ENCODE measurements at regions not wholly inside any gene's neighbourhood (a gene's known extent, or its start where the extent isn't known, plus 50 kb on each side); places are given as distances from the start of the nearest gene placed in this dataset.

DNA sequence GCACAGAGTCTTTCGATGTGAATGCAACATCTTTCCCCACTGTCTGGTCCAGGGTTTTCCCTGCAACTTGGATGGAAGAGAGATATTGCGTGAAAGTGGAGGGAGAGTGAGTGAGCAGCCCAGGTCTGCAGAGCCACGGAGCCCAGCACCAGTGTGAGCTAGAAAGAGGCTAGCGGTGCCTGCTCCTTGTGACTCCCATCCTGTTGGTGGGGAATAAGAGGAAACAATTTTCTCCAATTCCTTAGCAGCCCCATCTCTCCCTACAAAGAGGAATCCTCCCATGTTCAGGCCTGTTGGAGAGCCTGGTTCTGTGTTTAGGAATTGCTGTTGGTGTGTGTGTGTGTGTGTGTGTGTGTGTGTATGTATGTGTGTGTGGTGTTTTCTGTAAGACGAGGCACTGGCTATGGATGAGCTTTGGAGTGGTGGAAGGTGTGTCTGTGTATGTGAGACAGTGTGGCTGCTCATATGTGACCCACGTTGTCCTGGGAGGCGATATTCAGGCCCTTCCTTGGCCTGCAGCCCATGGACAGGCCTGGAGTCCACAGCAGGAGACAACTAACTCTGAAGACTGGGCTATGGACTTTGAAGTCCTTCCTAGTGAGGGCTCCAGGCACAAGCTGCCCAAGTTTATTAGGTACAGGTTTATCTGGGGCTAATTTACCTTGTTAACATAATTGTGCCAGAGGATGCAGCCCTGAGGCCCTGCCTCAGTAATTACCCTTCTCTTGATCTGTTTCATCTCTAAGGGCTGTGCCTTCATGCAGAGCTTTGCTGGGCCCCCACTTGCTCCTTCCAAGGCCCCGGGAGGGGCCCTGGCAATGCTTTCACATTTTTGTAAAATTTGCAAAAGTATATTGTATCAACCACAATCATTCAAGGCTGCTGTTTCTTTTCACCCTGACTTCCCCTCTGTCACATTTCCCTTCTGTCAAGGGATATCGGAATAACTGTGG lies 88.6 kb upstream of the HAAO start:
- Histone ChIP-seq H3K18ac (ENCODE audit: low read length) (no peak overlapping the region), H4K91ac (ENCODE audit: low read depth, low read length, poor library complexity) (no peak overlapping the region), H3K79me1 (ENCODE audit: low read depth, low read length) (no peaks in the 10 kb centered on the region), H3K14ac (ENCODE audit: low read length) (no peak overlapping the region), H3K36me3 (replicated peaks in 1 of 2; ENCODE audit: control insufficient read depth in 2 of 2, insufficient read depth in 2 of 2, low read length in 2 of 2) (no peaks in the 10 kb centered on the region), H3K27ac (replicated peaks; ENCODE audit: low read length) (no peak overlapping the region), H3K4ac (ENCODE audit: low read length) (no peak overlapping the region), H3K27me3 (ENCODE audit: control insufficient read depth in 3 of 3, insufficient read depth in 3 of 3, low read depth in 1 of 3, low read length in 3 of 3) (no peaks in the 10 kb centered on the region), H4K8ac (ENCODE audit: low read depth, low read length) (no peak overlapping the region), H2BK12ac (ENCODE audit: low read length) (no peak overlapping the region), H2AFZ (ENCODE audit: low read length) (no peak overlapping the region), H3K4me2 (ENCODE audit: insufficient read depth, low read length, poor library complexity, severe bottlenecking) (no peak overlapping the region), H3K4me3 (ENCODE audit: low read length in 2 of 2) (no peak overlapping the region), H2BK5ac (ENCODE audit: low read length) (no peak overlapping the region), H2AK5ac (ENCODE audit: low read depth, low read length) (peak overlapping the region; percentile 40), H3K9me3 (replicated peaks in 1 of 2; ENCODE audit: control insufficient read depth in 2 of 2, insufficient read depth in 1 of 2, low read depth in 1 of 2, low read length in 2 of 2) (no peaks in the 10 kb centered on the region), H3K9ac (ENCODE audit: low read depth, low read length, poor library complexity) (no peak overlapping the region), H3K4me1 (ENCODE audit: control insufficient read depth in 2 of 2, insufficient read depth in 1 of 2, low read depth in 1 of 2, low read length in 2 of 2) (no peaks in the 10 kb centered on the region), H2BK15ac (ENCODE audit: low read length) (no peak overlapping the region), H3K23ac (ENCODE audit: low read depth, low read length, poor library complexity) (no peak overlapping the region), H2BK120ac (ENCODE audit: low read depth, low read length) (no peak overlapping the region)
- no CpG with 5 or more reads among the region's 9 CpGs for WGBS, 2 donors (ENCODE audit: extremely low coverage in 2 of 2, insufficient read length in 2 of 2, insufficient replicate concordance in 1 of 2)
- DNase-seq (ENCODE audit: low spot score): no peak

DNA sequence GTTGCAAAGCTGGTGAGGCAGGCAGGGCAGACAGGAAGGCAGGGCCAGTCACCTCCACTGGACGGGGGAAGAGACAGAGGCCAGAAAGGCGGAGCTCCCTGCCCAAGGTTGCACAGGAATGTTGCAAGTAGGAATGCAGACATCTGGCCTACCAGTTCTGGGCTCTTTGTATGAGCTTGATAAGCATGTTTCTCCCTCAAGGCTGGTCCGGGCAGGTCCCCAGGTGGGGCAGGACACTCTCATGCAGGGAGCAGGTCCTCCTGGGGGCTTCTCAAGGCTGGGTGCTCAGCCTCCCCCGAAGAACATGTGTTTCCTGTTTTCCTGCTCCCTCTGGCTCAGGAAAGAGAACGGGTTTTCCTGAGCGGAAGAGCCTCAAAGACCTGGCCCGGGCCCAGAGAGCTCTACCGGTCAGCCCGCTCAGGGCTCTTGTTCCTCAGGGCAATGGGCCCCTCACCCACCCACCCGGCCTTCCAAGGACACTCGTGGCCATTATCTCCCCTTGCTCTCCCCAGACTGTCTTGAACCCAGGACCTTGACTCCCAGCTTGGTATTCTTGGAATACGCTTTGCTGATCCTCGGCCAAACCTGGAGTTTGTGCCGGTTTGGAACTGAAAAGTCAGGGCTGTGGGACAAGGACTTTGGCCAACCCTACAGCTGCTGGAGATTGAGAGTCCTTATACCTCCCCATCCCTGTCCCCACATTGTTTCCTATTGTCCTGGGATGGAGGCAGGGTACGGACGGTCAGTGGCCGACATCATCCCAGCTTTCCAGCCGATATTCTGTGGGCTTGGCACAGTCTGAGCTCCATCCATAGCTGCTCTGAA lies 87.7 kb upstream of the HAAO start:
- no peak overlapping the region for H2AFZ ChIP-seq (ENCODE audit: low read length)
- H3K4ac ChIP-seq (ENCODE audit: low read length): no peak overlapping the region
- H2BK120ac ChIP-seq (ENCODE audit: low read depth, low read length): no peak overlapping the region
- H3K27me3 ChIP-seq (ENCODE audit: control insufficient read depth in 3 of 3, insufficient read depth in 3 of 3, low read depth in 1 of 3, low read length in 3 of 3): no peaks in the 10 kb centered on the region
- no peak overlapping the region for H4K91ac ChIP-seq (ENCODE audit: low read depth, low read length, poor library complexity)
- no peaks in the 10 kb centered on the region for H3K4me1 ChIP-seq (ENCODE audit: control insufficient read depth in 2 of 2, insufficient read depth in 1 of 2, low read depth in 1 of 2, low read length in 2 of 2)
- H3K23ac ChIP-seq (ENCODE audit: low read depth, low read length, poor library complexity): no peak overlapping the region
- H2BK15ac ChIP-seq (ENCODE audit: low read length): peak overlapping the region; percentile 45
- H3K9ac ChIP-seq (ENCODE audit: low read depth, low read length, poor library complexity): no peak overlapping the region
- H2AK5ac ChIP-seq (ENCODE audit: low read depth, low read length): peak overlapping the region; percentile 40
- no peak overlapping the region for H3K4me2 ChIP-seq (ENCODE audit: insufficient read depth, low read length, poor library complexity, severe bottlenecking)
- no peak overlapping the region for H2BK5ac ChIP-seq (ENCODE audit: low read length)
- H3K27ac ChIP-seq (replicated peaks; ENCODE audit: low read length): no peak overlapping the region
- no peak overlapping the region for H2BK12ac ChIP-seq (ENCODE audit: low read length)
- no CpG with 5 or more reads among the region's 18 CpGs for WGBS, 2 donors (ENCODE audit: extremely low coverage in 2 of 2, insufficient read length in 2 of 2, insufficient replicate concordance in 1 of 2)
- H3K9me3 ChIP-seq (replicated peaks in 1 of 2; ENCODE audit: control insufficient read depth in 2 of 2, insufficient read depth in 1 of 2, low read depth in 1 of 2, low read length in 2 of 2): no peaks in the 10 kb centered on the region
- H3K14ac ChIP-seq (ENCODE audit: low read length): no peak overlapping the region
- H3K79me1 ChIP-seq (ENCODE audit: low read depth, low read length): no peaks in the 10 kb centered on the region
- DNase-seq (ENCODE audit: low spot score): no peak
- H3K4me3 ChIP-seq (ENCODE audit: low read length in 2 of 2): no peak overlapping the region
- no peaks in the 10 kb centered on the region for H3K36me3 ChIP-seq (replicated peaks in 1 of 2; ENCODE audit: control insufficient read depth in 2 of 2, insufficient read depth in 2 of 2, low read length in 2 of 2)
- H4K8ac ChIP-seq (ENCODE audit: low read depth, low read length): no peak overlapping the region
- peak overlapping the region; percentile 58 for H3K18ac ChIP-seq (ENCODE audit: low read length)

DNA sequence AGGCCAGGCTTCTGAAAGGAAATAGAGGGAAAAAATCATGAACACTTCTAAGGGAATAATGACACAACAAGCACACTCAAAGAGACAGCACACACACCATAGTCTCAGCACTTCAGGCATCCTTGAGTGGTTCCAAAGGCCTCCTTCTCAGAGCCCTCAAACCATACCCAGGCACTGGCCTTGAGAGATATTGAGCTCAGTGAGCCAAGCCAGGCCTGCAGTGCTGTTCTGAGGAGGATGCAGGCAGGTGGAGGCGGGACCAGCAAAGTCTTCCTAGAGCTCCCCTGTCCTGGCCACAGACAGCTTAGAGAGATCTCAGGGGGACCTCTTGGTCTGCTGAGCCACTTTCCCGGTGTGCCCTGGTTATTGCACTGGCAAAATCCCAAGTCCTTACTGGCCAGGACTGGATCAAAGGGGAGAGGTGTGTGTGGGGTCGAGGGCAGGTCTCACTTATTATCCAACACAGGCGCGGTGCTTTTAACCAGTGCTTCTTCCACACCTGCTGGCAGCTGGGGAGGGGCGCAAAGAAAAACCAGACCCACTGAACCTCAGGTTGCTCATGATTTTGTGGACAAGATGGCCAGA lies 86.8 kb upstream of the HAAO start:
- H4K91ac ChIP-seq (ENCODE audit: low read depth, low read length, poor library complexity): no peak overlapping the region
- no peak overlapping the region for H3K27ac ChIP-seq (replicated peaks; ENCODE audit: low read length)
- WGBS, 2 donors (ENCODE audit: extremely low coverage in 2 of 2, insufficient read length in 2 of 2, insufficient replicate concordance in 1 of 2): no CpG with 5 or more reads among the region's 6 CpGs

DNA sequence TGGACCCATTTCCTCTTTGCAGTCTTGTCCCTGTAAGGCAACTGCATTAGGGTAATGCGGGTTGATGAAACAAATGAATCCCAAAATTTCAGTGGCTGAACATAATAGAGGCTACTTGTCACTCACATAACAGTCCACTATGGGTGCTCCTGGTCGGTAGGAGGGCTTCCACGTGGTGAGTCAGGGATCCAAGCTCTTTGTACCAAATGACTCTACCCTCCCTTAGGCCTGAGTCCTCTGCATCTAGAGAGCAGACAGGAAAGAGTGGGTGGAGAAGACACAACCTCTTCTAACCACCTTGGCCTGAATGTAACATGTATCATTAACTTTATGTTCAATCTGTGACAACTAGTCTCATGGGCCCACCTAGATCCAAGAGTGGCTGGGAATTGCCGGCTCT lies 86.2 kb upstream of the HAAO start:
- H3K14ac ChIP-seq (ENCODE audit: low read length): no peak overlapping the region
- no peak overlapping the region for H3K27ac ChIP-seq (replicated peaks; ENCODE audit: low read length)
- H4K91ac ChIP-seq (ENCODE audit: low read depth, low read length, poor library complexity): no peak overlapping the region
- H3K79me1 ChIP-seq (ENCODE audit: low read depth, low read length): no peaks in the 10 kb centered on the region
- H2AFZ ChIP-seq (ENCODE audit: low read length): no peak overlapping the region
- H3K4ac ChIP-seq (ENCODE audit: low read length): no peak overlapping the region
- no peaks in the 10 kb centered on the region for H3K36me3 ChIP-seq (replicated peaks in 1 of 2; ENCODE audit: control insufficient read depth in 2 of 2, insufficient read depth in 2 of 2, low read length in 2 of 2)
- H3K18ac ChIP-seq (ENCODE audit: low read length): no peak overlapping the region
- H2BK5ac ChIP-seq (ENCODE audit: low read length): no peak overlapping the region
- no peak overlapping the region for H2BK15ac ChIP-seq (ENCODE audit: low read length)
- H3K4me3 ChIP-seq (ENCODE audit: low read length in 2 of 2): no peak overlapping the region
- H2BK120ac ChIP-seq (ENCODE audit: low read depth, low read length): no peak overlapping the region
- no peak for DNase-seq (ENCODE audit: low spot score)
- no peak overlapping the region for H4K8ac ChIP-seq (ENCODE audit: low read depth, low read length)
- H3K9me3 ChIP-seq (replicated peaks in 1 of 2; ENCODE audit: control insufficient read depth in 2 of 2, insufficient read depth in 1 of 2, low read depth in 1 of 2, low read length in 2 of 2): no peaks in the 10 kb centered on the region
- no peak overlapping the region for H2AK5ac ChIP-seq (ENCODE audit: low read depth, low read length)
- H3K9ac ChIP-seq (ENCODE audit: low read depth, low read length, poor library complexity): no peak overlapping the region
- WGBS, 2 donors (ENCODE audit: extremely low coverage in 2 of 2, insufficient read length in 2 of 2, insufficient replicate concordance in 1 of 2): no CpG with 5 or more reads among the region's 4 CpGs
- H3K4me2 ChIP-seq (ENCODE audit: insufficient read depth, low read length, poor library complexity, severe bottlenecking): no peak overlapping the region
- H2BK12ac ChIP-seq (ENCODE audit: low read length): no peak overlapping the region
- H3K23ac ChIP-seq (ENCODE audit: low read depth, low read length, poor library complexity): no peak overlapping the region
- H3K27me3 ChIP-seq (ENCODE audit: control insufficient read depth in 3 of 3, insufficient read depth in 3 of 3, low read depth in 1 of 3, low read length in 3 of 3): no peaks in the 10 kb centered on the region
- no peaks in the 10 kb centered on the region for H3K4me1 ChIP-seq (ENCODE audit: control insufficient read depth in 2 of 2, insufficient read depth in 1 of 2, low read depth in 1 of 2, low read length in 2 of 2)

More for the DNA sequence above, 86.8 kb upstream of the HAAO start:
- Histone ChIP-seq H3K9me3 (replicated peaks in 1 of 2; ENCODE audit: control insufficient read depth in 2 of 2, insufficient read depth in 1 of 2, low read depth in 1 of 2, low read length in 2 of 2) (no peaks in the 10 kb centered on the region), H4K8ac (ENCODE audit: low read depth, low read length) (no peak overlapping the region), H3K79me1 (ENCODE audit: low read depth, low read length) (no peaks in the 10 kb centered on the region), H3K4me3 (ENCODE audit: low read length in 2 of 2) (no peak overlapping the region), H3K36me3 (replicated peaks in 1 of 2; ENCODE audit: control insufficient read depth in 2 of 2, insufficient read depth in 2 of 2, low read length in 2 of 2) (no peaks in the 10 kb centered on the region), H3K9ac (ENCODE audit: low read depth, low read length, poor library complexity) (no peak overlapping the region), H3K4ac (ENCODE audit: low read length) (no peak overlapping the region), H3K4me1 (ENCODE audit: control insufficient read depth in 2 of 2, insufficient read depth in 1 of 2, low read depth in 1 of 2, low read length in 2 of 2) (no peaks in the 10 kb centered on the region), H3K4me2 (ENCODE audit: insufficient read depth, low read length, poor library complexity, severe bottlenecking) (no peak overlapping the region), H2AK5ac (ENCODE audit: low read depth, low read length) (no peak overlapping the region), H2BK5ac (ENCODE audit: low read length) (no peak overlapping the region), H3K18ac (ENCODE audit: low read length) (no peak overlapping the region), H3K27me3 (ENCODE audit: control insufficient read depth in 3 of 3, insufficient read depth in 3 of 3, low read depth in 1 of 3, low read length in 3 of 3) (no peaks in the 10 kb centered on the region), H2AFZ (ENCODE audit: low read length) (no peak overlapping the region), H2BK12ac (ENCODE audit: low read length) (no peak overlapping the region), H3K14ac (ENCODE audit: low read length) (no peak overlapping the region), H3K23ac (ENCODE audit: low read depth, low read length, poor library complexity) (no peak overlapping the region), H2BK120ac (ENCODE audit: low read depth, low read length) (no peak overlapping the region), H2BK15ac (ENCODE audit: low read length) (peak overlapping the region; percentile 40)
- DNase-seq (ENCODE audit: low spot score): no peak

Data from neuronal stem cell (in vitro differentiated cells).